HEK293 (cell line): ENCODE measurements at regions not wholly inside any gene's neighbourhood (a gene's known extent, or its start where the extent isn't known, plus 50 kb on each side); places are given as distances from the start of the nearest gene placed in this dataset.

Experiments
- CTCF ChIP-seq: fragments of 450-650 bp; formaldehyde crosslinking; IDR thresholded peaks from 2 replicates; pipeline ENCODE4 v1.5.1; 2016; ENCODE audit warnings: missing biosample characterization, missing genetic modification characterization
- SCRT2 ChIP-seq: fragments of 450-650 bp; formaldehyde crosslinking; IDR thresholded peaks from 2 replicates; pipeline ENCODE4 v1.5.1; 2016; ENCODE audit warnings: missing biosample characterization, missing genetic modification characterization
- YY1 ChIP-seq: fragments of 450-650 bp; formaldehyde crosslinking; IDR thresholded peaks from 2 replicates; pipeline ENCODE4 v1.5.1; 2018; ENCODE audit warnings: missing biosample characterization, missing genetic modification characterization
- ZNF629 ChIP-seq: fragments of 450-650 bp; formaldehyde crosslinking; IDR thresholded peaks from 2 replicates; pipeline ENCODE4 v1.5.1; 2017; ENCODE audit warnings: missing biosample characterization, missing genetic modification characterization
- ZNF670 ChIP-seq: fragments of 450-650 bp; formaldehyde crosslinking; IDR thresholded peaks from 2 replicates; pipeline ENCODE4 v1.5.1; 2016; ENCODE audit warnings: missing biosample characterization, missing genetic modification characterization, low read depth
- ZNF704 ChIP-seq: fragments of 450-650 bp; formaldehyde crosslinking; IDR thresholded peaks from 2 replicates; pipeline ENCODE4 v1.5.1; 2016; ENCODE audit warnings: missing biosample characterization, missing genetic modification characterization
- ZNF843 ChIP-seq: fragments of 450-650 bp; formaldehyde crosslinking; IDR thresholded peaks from 2 replicates; pipeline ENCODE4 v1.5.1; 2016; ENCODE audit warnings: missing biosample characterization, missing genetic modification characterization

- TF ChIP-seq ZNF670 (tag by site-specific recombination): no peak
- no peak for TF ChIP-seq SCRT2
- TF ChIP-seq ZNF629 (tag by site-specific recombination): no peak
- no peak for TF ChIP-seq YY1 (tag by site-specific recombination)
- TF ChIP-seq CTCF (tag by site-specific recombination): no peak
- TF ChIP-seq ZNF843 (tag by site-specific recombination): no peak
- no peak for TF ChIP-seq ZNF704
Measured at GRCh38 chr4:31390849-31391248, 670.7 kb downstream of the PCDH7 start.
